ENCODE measurements at regions not wholly inside any gene's neighbourhood (a gene's known extent, or its start where the extent isn't known, plus 50 kb on each side); places are given as distances from the start of the nearest gene placed in this dataset.
A peak's percentile ranks its signal among the peaks of the same experiment; 100 is the strongest.

- Histone ChIP-seq H3K4me2 (ENCODE audit: low read length, poor library complexity, severe bottlenecking) (no peak overlapping the region), H2BK5ac (ENCODE audit: low read depth, low read length, poor library complexity, severe bottlenecking) (no peak overlapping the region), H3K4ac (ENCODE audit: low read depth in 1 of 2, low read length in 2 of 2) (no peak overlapping the region), H4K91ac (ENCODE audit: low read length) (no peak overlapping the region), H2BK15ac (ENCODE audit: low read depth, poor library complexity, severe bottlenecking) (no peak overlapping the region), H3K79me1 (replicated peaks; ENCODE audit: low read length, poor library complexity, severe bottlenecking) (no peaks in the 10 kb centered on the region), H3K9ac (ENCODE audit: low read length) (no peak overlapping the region), H2BK12ac (ENCODE audit: low read length in 2 of 2) (no peak overlapping the region), H3K4me3 (ENCODE audit: insufficient read depth in 1 of 2, low read depth in 1 of 2, low read length in 2 of 2) (no peak overlapping the region), H3K27ac (ENCODE audit: low read length, poor library complexity, severe bottlenecking) (no peak overlapping the region), H3K4me1 (ENCODE audit: control insufficient read depth, insufficient read depth, low read depth, low read length) (peaks cover 16% of the 10 kb centered on the region), H2AFZ (ENCODE audit: low read depth, low read length) (no peak overlapping the region), H2BK120ac (ENCODE audit: low read depth, low read length) (no peak overlapping the region), H3K18ac (ENCODE audit: low read depth in 1 of 2, low read length in 2 of 2) (no peak overlapping the region), H2AK5ac (ENCODE audit: low read length, severe bottlenecking) (no peak overlapping the region), H3K36me3 (ENCODE audit: control insufficient read depth in 1 of 2, insufficient read depth in 2 of 2, low read depth in 1 of 2, low read length in 2 of 2) (no peaks in the 10 kb centered on the region), H4K8ac (ENCODE audit: low read length) (no peak overlapping the region), H3K27me3 (ENCODE audit: control insufficient read depth in 1 of 2, insufficient read depth in 1 of 2, low read length in 2 of 2) (peaks cover 12 to 59% of the 10 kb centered on the region in 2 experiments), H3K9me3 (ENCODE audit: control insufficient read depth, low read length) (no peaks in the 10 kb centered on the region), H3K23ac (ENCODE audit: low read length in 2 of 2) (no peak overlapping the region), H3K14ac (ENCODE audit: low read length in 2 of 2) (peak overlapping the region in 1 of 2 experiments; percentile 19)
- 73% methylated on average over 5 of the region's 5 CpGs for WGBS
- DNase-seq = no peak
These were observed 57.7 kb downstream of the INHBB start for GRCh38 chr2:120403676-120404075.

- Histone ChIP-seq H3K4ac (ENCODE audit: low read depth in 1 of 2, low read length in 2 of 2) (no peak overlapping the region), H2AK5ac (ENCODE audit: low read length, severe bottlenecking) (no peak overlapping the region), H4K91ac (ENCODE audit: low read length) (no peak overlapping the region), H3K9me3 (ENCODE audit: control insufficient read depth, low read length) (no peaks in the 10 kb centered on the region), H2BK5ac (ENCODE audit: low read depth, low read length, poor library complexity, severe bottlenecking) (no peak overlapping the region), H2BK15ac (ENCODE audit: low read depth, poor library complexity, severe bottlenecking) (no peak overlapping the region), H2BK12ac (ENCODE audit: low read length in 2 of 2) (no peak overlapping the region), H3K23ac (ENCODE audit: low read length in 2 of 2) (no peak overlapping the region), H3K36me3 (ENCODE audit: control insufficient read depth in 1 of 2, insufficient read depth in 2 of 2, low read depth in 1 of 2, low read length in 2 of 2) (no peaks in the 10 kb centered on the region), H3K9ac (ENCODE audit: low read length) (no peak overlapping the region), H3K4me2 (ENCODE audit: low read length, poor library complexity, severe bottlenecking) (no peak overlapping the region), H3K79me1 (replicated peaks; ENCODE audit: low read length, poor library complexity, severe bottlenecking) (no peaks in the 10 kb centered on the region), H2AFZ (ENCODE audit: low read depth, low read length) (no peak overlapping the region), H3K27me3 (ENCODE audit: control insufficient read depth in 1 of 2, insufficient read depth in 1 of 2, low read length in 2 of 2) (peaks cover 12 to 53% of the 10 kb centered on the region in 2 experiments), H3K18ac (ENCODE audit: low read depth in 1 of 2, low read length in 2 of 2) (no peak overlapping the region), H3K4me1 (ENCODE audit: control insufficient read depth, insufficient read depth, low read depth, low read length) (peaks cover 10% of the 10 kb centered on the region), H3K14ac (ENCODE audit: low read length in 2 of 2) (no peak overlapping the region), H3K27ac (ENCODE audit: low read length, poor library complexity, severe bottlenecking) (no peak overlapping the region), H4K8ac (ENCODE audit: low read length) (no peak overlapping the region), H2BK120ac (ENCODE audit: low read depth, low read length) (no peak overlapping the region), H3K4me3 (ENCODE audit: insufficient read depth in 1 of 2, low read depth in 1 of 2, low read length in 2 of 2) (no peak overlapping the region)
- 78% methylated on average over 3 of the region's 3 CpGs for WGBS
- no peak for DNase-seq
These were observed 58.3 kb downstream of the INHBB start for GRCh38 chr2:120404274-120404673.

GRCh38 chr2:120404941-120405758 lies 59.2 kb downstream of the INHBB start:
- no peak overlapping the region for H2BK120ac ChIP-seq (ENCODE audit: low read depth, low read length)
- H3K9me3 ChIP-seq (ENCODE audit: control insufficient read depth, low read length) = peaks cover 8% of the 10 kb centered on the region
- H3K4ac ChIP-seq (ENCODE audit: low read depth in 1 of 2, low read length in 2 of 2) = no peak overlapping the region
- no peak overlapping the region for H3K18ac ChIP-seq (ENCODE audit: low read depth in 1 of 2, low read length in 2 of 2)
- no peak for DNase-seq
- no peaks in the 10 kb centered on the region for H3K36me3 ChIP-seq (ENCODE audit: control insufficient read depth in 1 of 2, insufficient read depth in 2 of 2, low read depth in 1 of 2, low read length in 2 of 2)
- no peak overlapping the region for H3K23ac ChIP-seq (ENCODE audit: low read length in 2 of 2)
- WGBS = 79% methylated on average over 19 of the region's 19 CpGs
- H3K4me1 ChIP-seq (ENCODE audit: control insufficient read depth, insufficient read depth, low read depth, low read length) = peaks cover 6% of the 10 kb centered on the region
- H3K4me3 ChIP-seq (ENCODE audit: insufficient read depth in 1 of 2, low read depth in 1 of 2, low read length in 2 of 2) = peak overlapping the region in 1 of 2 experiments; percentile 21
- no peak overlapping the region for H3K14ac ChIP-seq (ENCODE audit: low read length in 2 of 2)
- no peak overlapping the region for H4K91ac ChIP-seq (ENCODE audit: low read length)
- H3K9ac ChIP-seq (ENCODE audit: low read length) = no peak overlapping the region
- H2AFZ ChIP-seq (ENCODE audit: low read depth, low read length) = no peak overlapping the region
- H3K27ac ChIP-seq (ENCODE audit: low read length, poor library complexity, severe bottlenecking) = no peak overlapping the region
- no peak overlapping the region for H2BK12ac ChIP-seq (ENCODE audit: low read length in 2 of 2)
- H2BK5ac ChIP-seq (ENCODE audit: low read depth, low read length, poor library complexity, severe bottlenecking) = no peak overlapping the region
- no peak overlapping the region for H3K4me2 ChIP-seq (ENCODE audit: low read length, poor library complexity, severe bottlenecking)
- no peaks in the 10 kb centered on the region for H3K79me1 ChIP-seq (replicated peaks; ENCODE audit: low read length, poor library complexity, severe bottlenecking)
- no peak overlapping the region for H4K8ac ChIP-seq (ENCODE audit: low read length)
- H2AK5ac ChIP-seq (ENCODE audit: low read length, severe bottlenecking) = no peak overlapping the region
- H2BK15ac ChIP-seq (ENCODE audit: low read depth, poor library complexity, severe bottlenecking) = no peak overlapping the region
- H3K27me3 ChIP-seq (ENCODE audit: control insufficient read depth in 1 of 2, insufficient read depth in 1 of 2, low read length in 2 of 2) = peaks cover 12 to 45% of the 10 kb centered on the region in 2 experiments

GRCh38 chr2:120405759-120406099 lies 59.8 kb downstream of the INHBB start:
- Histone ChIP-seq H4K91ac (ENCODE audit: low read length) (no peak overlapping the region), H3K79me1 (replicated peaks; ENCODE audit: low read length, poor library complexity, severe bottlenecking) (no peaks in the 10 kb centered on the region), H3K4me3 (ENCODE audit: insufficient read depth in 1 of 2, low read depth in 1 of 2, low read length in 2 of 2) (no peak overlapping the region), H4K8ac (ENCODE audit: low read length) (no peak overlapping the region), H3K18ac (ENCODE audit: low read depth in 1 of 2, low read length in 2 of 2) (no peak overlapping the region), H2BK15ac (ENCODE audit: low read depth, poor library complexity, severe bottlenecking) (no peak overlapping the region), H3K4me1 (ENCODE audit: control insufficient read depth, insufficient read depth, low read depth, low read length) (peaks cover 6% of the 10 kb centered on the region), H3K27me3 (ENCODE audit: control insufficient read depth in 1 of 2, insufficient read depth in 1 of 2, low read length in 2 of 2) (peaks cover 12 to 39% of the 10 kb centered on the region in 2 experiments), H3K23ac (ENCODE audit: low read length in 2 of 2) (no peak overlapping the region), H2AFZ (ENCODE audit: low read depth, low read length) (no peak overlapping the region), H3K9me3 (ENCODE audit: control insufficient read depth, low read length) (peaks cover 12% of the 10 kb centered on the region), H2BK5ac (ENCODE audit: low read depth, low read length, poor library complexity, severe bottlenecking) (no peak overlapping the region), H3K4ac (ENCODE audit: low read depth in 1 of 2, low read length in 2 of 2) (no peak overlapping the region), H3K36me3 (ENCODE audit: control insufficient read depth in 1 of 2, insufficient read depth in 2 of 2, low read depth in 1 of 2, low read length in 2 of 2) (no peaks in the 10 kb centered on the region), H2AK5ac (ENCODE audit: low read length, severe bottlenecking) (no peak overlapping the region), H2BK12ac (ENCODE audit: low read length in 2 of 2) (no peak overlapping the region), H3K14ac (ENCODE audit: low read length in 2 of 2) (no peak overlapping the region), H3K4me2 (ENCODE audit: low read length, poor library complexity, severe bottlenecking) (no peak overlapping the region), H2BK120ac (ENCODE audit: low read depth, low read length) (no peak overlapping the region), H3K27ac (ENCODE audit: low read length, poor library complexity, severe bottlenecking) (no peak overlapping the region), H3K9ac (ENCODE audit: low read length) (no peak overlapping the region)
- no peak for DNase-seq
- 89% methylated on average over 5 of the region's 5 CpGs for WGBS

All from mesenchymal stem cell (in vitro differentiated cells and primary cell).